ENCODE measurements at regions not wholly inside any gene's neighbourhood (a gene's known extent, or its start where the extent isn't known, plus 50 kb on each side); places are given as distances from the start of the nearest gene placed in this dataset.
"Not testable (repeated sequence)": the region's sequence is repeated elsewhere in the genome, so short reads cannot be mapped to it uniquely, and the experiment has no call there.

- Mint-ChIP-seq H3K4me3 (no peak overlapping the region), H3K36me3 (ENCODE audit: low read depth) (no peaks in the 10 kb centered on the region), H3K27ac (no peak overlapping the region), H3K9me3 (no peaks in the 10 kb centered on the region), H3K4me1 (no peaks in the 10 kb centered on the region), H3K27me3 (peaks cover 8% of the 10 kb centered on the region)
- no peak for ATAC-seq (replicated peaks)
Measured at GRCh38 chr20:48457193-48458002, 370.4 kb downstream of the PREX1 start.

- H3K27me3 Mint-ChIP-seq = peaks cover 8% of the 10 kb centered on the region
- ATAC-seq (replicated peaks) = no peak
- no peaks in the 10 kb centered on the region for H3K36me3 Mint-ChIP-seq (ENCODE audit: low read depth)
- no peak overlapping the region for H3K4me3 Mint-ChIP-seq
- no peak overlapping the region for H3K27ac Mint-ChIP-seq
- no peaks in the 10 kb centered on the region for H3K9me3 Mint-ChIP-seq
- no peaks in the 10 kb centered on the region for H3K4me1 Mint-ChIP-seq
Measured at GRCh38 chr20:48456366-48457192, 371.2 kb downstream of the PREX1 start.

- ATAC-seq (replicated peaks) = no peak
- no peak overlapping the region for H3K4me3 Mint-ChIP-seq
- H3K36me3 Mint-ChIP-seq (ENCODE audit: low read depth) = no peaks in the 10 kb centered on the region
- peaks cover 12% of the 10 kb centered on the region for H3K27me3 Mint-ChIP-seq
- no peaks in the 10 kb centered on the region for H3K4me1 Mint-ChIP-seq
- H3K27ac Mint-ChIP-seq = no peak overlapping the region
- H3K9me3 Mint-ChIP-seq = no peaks in the 10 kb centered on the region
Measured at GRCh38 chr20:48455651-48456365, 372.0 kb downstream of the PREX1 start.

- no peak for ATAC-seq (replicated peaks)
- no peak overlapping the region for H3K4me3 Mint-ChIP-seq
- H3K27ac Mint-ChIP-seq = no peak overlapping the region
- no peaks in the 10 kb centered on the region for H3K9me3 Mint-ChIP-seq
- no peaks in the 10 kb centered on the region for H3K4me1 Mint-ChIP-seq
- H3K36me3 Mint-ChIP-seq (ENCODE audit: low read depth) = no peaks in the 10 kb centered on the region
- peaks cover 8% of the 10 kb centered on the region for H3K27me3 Mint-ChIP-seq
Measured at GRCh38 chr20:48454671-48455490, 372.9 kb downstream of the PREX1 start.

- Mint-ChIP-seq H3K4me1 (no peaks in the 10 kb centered on the region), H3K27ac (no peak overlapping the region), H3K9me3 (no peaks in the 10 kb centered on the region), H3K36me3 (ENCODE audit: low read depth) (no peaks in the 10 kb centered on the region), H3K27me3 (peaks cover 8% of the 10 kb centered on the region), H3K4me3 (no peak overlapping the region)
- no peak for ATAC-seq (replicated peaks)
Measured at GRCh38 chr20:48453477-48454093, 374.2 kb downstream of the PREX1 start.

GRCh38 chr20:48451401-48451800, 376.4 kb downstream of the PREX1 start:
- no peak overlapping the region for H3K4me3 Mint-ChIP-seq
- no peaks in the 10 kb centered on the region for H3K9me3 Mint-ChIP-seq
- no peak overlapping the region for H3K27ac Mint-ChIP-seq
- peaks cover 13% of the 10 kb centered on the region for H3K27me3 Mint-ChIP-seq
- no peak for ATAC-seq (replicated peaks)
- no peaks in the 10 kb centered on the region for H3K36me3 Mint-ChIP-seq (ENCODE audit: low read depth)
- no peaks in the 10 kb centered on the region for H3K4me1 Mint-ChIP-seq

- H3K27me3 Mint-ChIP-seq = peaks cover 18% of the 10 kb centered on the region
- peaks cover 10% of the 10 kb centered on the region for H3K9me3 Mint-ChIP-seq
- no peak for ATAC-seq (replicated peaks)
- no peak overlapping the region for H3K4me3 Mint-ChIP-seq
- no peaks in the 10 kb centered on the region for H3K4me1 Mint-ChIP-seq
- H3K27ac Mint-ChIP-seq = no peak overlapping the region
- H3K36me3 Mint-ChIP-seq (ENCODE audit: low read depth) = no peaks in the 10 kb centered on the region
Measured at GRCh38 chr20:48448666-48449600, 378.9 kb downstream of the PREX1 start.

GRCh38 chr20:48447456-48447855, 380.3 kb downstream of the PREX1 start:
- no peak for ATAC-seq (replicated peaks)
- H3K4me3 Mint-ChIP-seq = no peak overlapping the region
- no peak overlapping the region for H3K27ac Mint-ChIP-seq
- H3K27me3 Mint-ChIP-seq = peaks cover 18% of the 10 kb centered on the region
- H3K36me3 Mint-ChIP-seq (ENCODE audit: low read depth) = no peaks in the 10 kb centered on the region
- H3K4me1 Mint-ChIP-seq = no peaks in the 10 kb centered on the region
- H3K9me3 Mint-ChIP-seq = peaks cover 10% of the 10 kb centered on the region

GRCh38 chr20:48445827-48446226, 382.0 kb downstream of the PREX1 start:
- H3K4me3 Mint-ChIP-seq = no peak overlapping the region
- no peak overlapping the region for H3K27ac Mint-ChIP-seq
- H3K36me3 Mint-ChIP-seq (ENCODE audit: low read depth) = no peaks in the 10 kb centered on the region
- no peaks in the 10 kb centered on the region for H3K4me1 Mint-ChIP-seq
- ATAC-seq (replicated peaks) = no peak
- H3K27me3 Mint-ChIP-seq = peaks cover 19% of the 10 kb centered on the region
- H3K9me3 Mint-ChIP-seq = peaks cover 10% of the 10 kb centered on the region

- H3K27ac Mint-ChIP-seq = no peak overlapping the region
- ATAC-seq (replicated peaks) = no peak
- H3K36me3 Mint-ChIP-seq (ENCODE audit: low read depth) = no peaks in the 10 kb centered on the region
- no peak overlapping the region for H3K4me3 Mint-ChIP-seq
- no peaks in the 10 kb centered on the region for H3K4me1 Mint-ChIP-seq
- H3K27me3 Mint-ChIP-seq = peaks cover 29% of the 10 kb centered on the region
- peaks cover 13% of the 10 kb centered on the region for H3K9me3 Mint-ChIP-seq
Measured at GRCh38 chr20:48444249-48444648, 383.6 kb downstream of the PREX1 start.

GRCh38 chr20:48440916-48441315, 386.9 kb downstream of the PREX1 start:
- H3K9me3 Mint-ChIP-seq = peaks cover 13% of the 10 kb centered on the region
- no peak for ATAC-seq (replicated peaks)
- H3K36me3 Mint-ChIP-seq (ENCODE audit: low read depth) = no peaks in the 10 kb centered on the region
- H3K27ac Mint-ChIP-seq = no peak overlapping the region
- H3K4me3 Mint-ChIP-seq = no peak overlapping the region
- H3K4me1 Mint-ChIP-seq = no peaks in the 10 kb centered on the region
- H3K27me3 Mint-ChIP-seq = peaks cover 43% of the 10 kb centered on the region

GRCh38 chr20:48440261-48440660, 387.5 kb downstream of the PREX1 start:
- H3K36me3 Mint-ChIP-seq (ENCODE audit: low read depth); H3K9me3 Mint-ChIP-seq; ATAC-seq (replicated peaks); H3K27ac Mint-ChIP-seq; H3K4me1 Mint-ChIP-seq; H3K4me3 Mint-ChIP-seq: not testable (repeated sequence)
- H3K27me3 Mint-ChIP-seq = peaks cover 39% of the 10 kb centered on the region

- Mint-ChIP-seq H3K4me3 (no peak overlapping the region), H3K9me3 (peaks cover 7% of the 10 kb centered on the region), H3K27ac (no peak overlapping the region), H3K27me3 (peaks cover 35% of the 10 kb centered on the region), H3K36me3 (ENCODE audit: low read depth) (no peaks in the 10 kb centered on the region), H3K4me1 (no peaks in the 10 kb centered on the region)
- no peak for ATAC-seq (replicated peaks)
Measured at GRCh38 chr20:48437146-48437545, 390.7 kb downstream of the PREX1 start.

Data from activated T-helper 17 cell treated with anti-CD3 and anti-CD28 coated beads, Interleukin-2, amount 50 U/mL, for 72 hours (primary cell).